GM06990 (cell line): ENCODE measurements at regions not wholly inside any gene's neighbourhood (a gene's known extent, or its start where the extent isn't known, plus 50 kb on each side); places are given as distances from the start of the nearest gene placed in this dataset.

Experiments
- DNase-seq: peaks from one replicate; pipeline ENCODE4 v3.0.0-alpha.2; 2011; ENCODE audit not compliant: insufficient read length; ENCODE audit errors: extremely low read depth
- H3K27me3 ChIP-seq: replicated peaks from 2 replicates; pipeline ENCODE4 v1.6.0; 2011; ENCODE audit warnings: low read length; ENCODE audit not compliant: control insufficient read depth, insufficient read depth
- H3K36me3 ChIP-seq: 2 replicates; pipeline ENCODE4 v1.5.1; 2011; ENCODE audit warnings: low read length; ENCODE audit not compliant: control insufficient read depth, insufficient read depth
- H3K4me3 ChIP-seq: replicated peaks from 2 replicates; pipeline ENCODE4 v1.5.1; 2011; ENCODE audit warnings: low read depth, mild to moderate bottlenecking, control low read depth, low read length
- CTCF ChIP-seq: IDR thresholded peaks from 2 replicates; pipeline ENCODE4 v1.5.1; 2011; ENCODE audit warnings: low read length, control low read depth, mild to moderate bottlenecking, inconsistent platforms; ENCODE audit not compliant: insufficient read depth, poor library complexity, severe bottlenecking

- no peak overlapping the region for H3K4me3 ChIP-seq
- H3K27me3 ChIP-seq = no peaks in the 10 kb centered on the region
- DNase-seq = no peak
- H3K36me3 ChIP-seq = no peaks in the 10 kb centered on the region
- no peak for TF ChIP-seq CTCF
These were observed 605.6 kb upstream of the TEX47 start for GRCh38 chr7:89401099-89401498.

GRCh38 chr7:89401690-89402089 is 606.2 kb upstream of the TEX47 start:
- TF ChIP-seq CTCF = no peak
- no peak for DNase-seq
- Histone ChIP-seq H3K27me3 (no peaks in the 10 kb centered on the region), H3K36me3 (no peaks in the 10 kb centered on the region), H3K4me3 (no peak overlapping the region)

DNA sequence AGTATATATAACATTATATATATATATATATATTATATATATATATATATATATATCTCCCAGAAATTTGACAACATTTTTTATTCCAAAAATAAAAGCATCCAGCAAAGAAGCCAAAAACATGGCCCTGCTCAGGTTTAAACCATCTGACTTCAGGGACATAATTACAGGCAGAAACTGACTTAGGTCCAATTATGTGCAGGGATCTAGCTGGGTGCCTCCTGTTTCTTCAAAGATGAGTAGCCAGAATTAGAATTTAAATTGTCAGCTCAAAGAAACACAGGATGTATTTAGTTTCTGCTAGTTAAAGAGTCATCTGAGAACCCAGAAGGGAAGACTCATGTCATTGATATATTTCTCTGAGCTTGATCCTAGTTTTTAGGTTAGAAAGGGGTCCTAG is 656.4 kb upstream of the TEX47 start:
- no peak for TF ChIP-seq CTCF
- H3K36me3 ChIP-seq = no peaks in the 10 kb centered on the region
- H3K4me3 ChIP-seq = no peak overlapping the region
- no peak for DNase-seq
- H3K27me3 ChIP-seq = no peaks in the 10 kb centered on the region

- no peaks in the 10 kb centered on the region for H3K27me3 ChIP-seq
- TF ChIP-seq CTCF = no peak
These were observed 661.0 kb upstream of the TEX47 start for GRCh38 chr7:89456556-89456955.

GRCh38 chr7:89458114-89458513 is 662.6 kb upstream of the TEX47 start:
- TF ChIP-seq CTCF = no peak
- Histone ChIP-seq H3K27me3 (no peaks in the 10 kb centered on the region), H3K4me3 (no peak overlapping the region), H3K36me3 (no peaks in the 10 kb centered on the region)
- DNase-seq = no peak

More at GRCh38 chr7:89456556-89456955, 661.0 kb upstream of the TEX47 start:
- Histone ChIP-seq H3K36me3 (no peaks in the 10 kb centered on the region), H3K4me3 (no peak overlapping the region)
- no peak for DNase-seq

- no peaks in the 10 kb centered on the region for H3K27me3 ChIP-seq
- H3K4me3 ChIP-seq = no peak overlapping the region
- DNase-seq = no peak
- H3K36me3 ChIP-seq = no peaks in the 10 kb centered on the region
- no peak for TF ChIP-seq CTCF
These were observed 678.9 kb upstream of the TEX47 start for GRCh38 chr7:89474456-89474855.
